ENCODE measurements at regions not wholly inside any gene's neighbourhood (a gene's known extent, or its start where the extent isn't known, plus 50 kb on each side); places are given as distances from the start of the nearest gene placed in this dataset.

- no peak for TF ChIP-seq CTCF (conservative IDR thresholded peaks at IDR 0.05)
- H3K27ac ChIP-seq, result no peak overlapping the region
Observed at GRCh38 chr17:22463110-22463850, 771.0 kb downstream of the KCNJ18 start.

GRCh38 chr17:22464041-22464440 lies 771.7 kb downstream of the KCNJ18 start:
- TF ChIP-seq CTCF (conservative IDR thresholded peaks at IDR 0.05), result no peak
- no peak overlapping the region for H3K27ac ChIP-seq

GRCh38 chr17:22467720-22468119 lies 775.4 kb downstream of the KCNJ18 start:
- TF ChIP-seq CTCF (conservative IDR thresholded peaks at IDR 0.05), result no peak
- no peak overlapping the region for H3K27ac ChIP-seq

- no peak overlapping the region for H3K27ac ChIP-seq
- TF ChIP-seq CTCF (conservative IDR thresholded peaks at IDR 0.05), result no peak
Observed at GRCh38 chr17:22469101-22469880, 777.0 kb downstream of the KCNJ18 start.

GRCh38 chr17:22469941-22470340 lies 777.6 kb downstream of the KCNJ18 start:
- H3K27ac ChIP-seq, result no peak overlapping the region
- TF ChIP-seq CTCF (conservative IDR thresholded peaks at IDR 0.05), result no peak

GRCh38 chr17:22470411-22471175 lies 778.3 kb downstream of the KCNJ18 start:
- TF ChIP-seq CTCF (conservative IDR thresholded peaks at IDR 0.05), result no peak
- H3K27ac ChIP-seq, result no peak overlapping the region

GRCh38 chr17:22484826-22485225 lies 792.5 kb downstream of the KCNJ18 start:
- no peak overlapping the region for H3K27ac ChIP-seq
- no peak for TF ChIP-seq CTCF (conservative IDR thresholded peaks at IDR 0.05)
